GM12878 (cell line): ENCODE measurements at regions not wholly inside any gene's neighbourhood (a gene's known extent, or its start where the extent isn't known, plus 50 kb on each side); places are given as distances from the start of the nearest gene placed in this dataset.

ENCODE experiments used
- CBFB ChIP-seq: IDR thresholded peaks from 2 replicates; pipeline ENCODE4 v1.6.1; 2016; ENCODE audit warnings: antibody characterized with exemption, low read depth
- CREM ChIP-seq: IDR thresholded peaks from 2 replicates; pipeline ENCODE4 v1.6.1; 2014; ENCODE audit warnings: antibody characterized with exemption, low read depth
- GABPA ChIP-seq: IDR thresholded peaks from 2 replicates; pipeline ENCODE4 v1.6.1; 2014; ENCODE audit warnings: antibody characterized with exemption, low read depth, mild to moderate bottlenecking, inconsistent platforms
- GATAD2B ChIP-seq: fragments of 450-650 bp; conservative IDR thresholded peaks from 2 replicates; pipeline ENCODE4 v1.6.1; 2017; ENCODE audit warnings: low read depth, mild to moderate bottlenecking, moderate library complexity
- MXI1 ChIP-seq: fragments of 150-350 bp; IDR thresholded peaks from 2 replicates; pipeline ENCODE4 v1.6.1; 2011; ENCODE audit warnings: low read depth, mild to moderate bottlenecking, inconsistent platforms, low read length, improper control_type of control experiment
- RAD21 ChIP-seq: IDR thresholded peaks from 2 replicates; pipeline ENCODE4 v1.6.1; 2011; ENCODE audit warnings: mild to moderate bottlenecking, low read depth, low read length, moderate library complexity; ENCODE audit not compliant: insufficient read depth
- ZNF274 ChIP-seq: IDR thresholded peaks from one replicate; pipeline ENCODE4 v1.8.0; 2011; ENCODE audit not compliant: insufficient read length, insufficient read depth
- TF ChIP-seq, protein P1 (sequence below): fragments of 450-650 bp; IDR thresholded peaks from 2 replicates; pipeline ENCODE4 v1.6.1; 2017; ENCODE audit warnings: antibody characterized with exemption, mild to moderate bottlenecking, moderate library complexity
- TF ChIP-seq, protein P2 (sequence below): IDR thresholded peaks from 2 replicates; pipeline ENCODE4 v1.6.1; 2011; ENCODE audit warnings: borderline replicate concordance, low read depth, mild to moderate bottlenecking, moderate library complexity, mixed read lengths, low read length; ENCODE audit not compliant: insufficient read depth; ENCODE audit errors: extremely low read length

DNA sequence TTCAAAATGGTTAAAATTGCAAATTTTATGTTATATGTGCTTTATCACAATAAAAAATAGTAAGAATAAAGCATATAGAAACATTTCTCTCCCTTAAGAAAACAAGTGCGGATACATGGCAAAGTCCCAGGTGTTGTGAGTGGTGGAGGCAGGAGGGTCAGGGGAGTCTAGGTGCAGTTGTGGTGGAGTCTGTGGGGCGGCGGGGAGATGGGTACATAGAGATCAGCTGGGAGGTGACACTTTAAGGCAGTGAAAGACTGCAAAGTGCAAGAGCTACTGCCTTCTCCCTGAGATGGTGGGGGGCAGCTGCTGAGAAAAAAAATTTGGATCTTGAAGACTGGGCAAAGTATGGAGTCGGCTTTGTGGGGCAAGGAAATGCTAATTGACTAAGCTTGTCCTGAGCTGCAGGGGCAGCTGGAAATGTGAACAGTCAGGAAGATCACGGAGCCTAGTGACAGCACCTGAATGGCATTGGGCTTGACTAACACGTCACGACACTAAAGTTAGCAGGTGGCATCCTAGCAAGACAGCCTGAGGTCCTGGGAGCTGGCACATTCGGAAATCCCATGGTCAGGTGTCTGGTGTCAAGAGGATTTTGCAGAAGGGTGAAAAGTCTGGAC is 72.9 kb upstream of the IRS2 start:
- TF ChIP-seq GATAD2B (no peak), ZNF274 (no peak), GABPA (no peak), RAD21 (no peak), MXI1 (no peak), CREM (no peak), CBFB (no peak)
- TF ChIP-seq, protein P1, sequence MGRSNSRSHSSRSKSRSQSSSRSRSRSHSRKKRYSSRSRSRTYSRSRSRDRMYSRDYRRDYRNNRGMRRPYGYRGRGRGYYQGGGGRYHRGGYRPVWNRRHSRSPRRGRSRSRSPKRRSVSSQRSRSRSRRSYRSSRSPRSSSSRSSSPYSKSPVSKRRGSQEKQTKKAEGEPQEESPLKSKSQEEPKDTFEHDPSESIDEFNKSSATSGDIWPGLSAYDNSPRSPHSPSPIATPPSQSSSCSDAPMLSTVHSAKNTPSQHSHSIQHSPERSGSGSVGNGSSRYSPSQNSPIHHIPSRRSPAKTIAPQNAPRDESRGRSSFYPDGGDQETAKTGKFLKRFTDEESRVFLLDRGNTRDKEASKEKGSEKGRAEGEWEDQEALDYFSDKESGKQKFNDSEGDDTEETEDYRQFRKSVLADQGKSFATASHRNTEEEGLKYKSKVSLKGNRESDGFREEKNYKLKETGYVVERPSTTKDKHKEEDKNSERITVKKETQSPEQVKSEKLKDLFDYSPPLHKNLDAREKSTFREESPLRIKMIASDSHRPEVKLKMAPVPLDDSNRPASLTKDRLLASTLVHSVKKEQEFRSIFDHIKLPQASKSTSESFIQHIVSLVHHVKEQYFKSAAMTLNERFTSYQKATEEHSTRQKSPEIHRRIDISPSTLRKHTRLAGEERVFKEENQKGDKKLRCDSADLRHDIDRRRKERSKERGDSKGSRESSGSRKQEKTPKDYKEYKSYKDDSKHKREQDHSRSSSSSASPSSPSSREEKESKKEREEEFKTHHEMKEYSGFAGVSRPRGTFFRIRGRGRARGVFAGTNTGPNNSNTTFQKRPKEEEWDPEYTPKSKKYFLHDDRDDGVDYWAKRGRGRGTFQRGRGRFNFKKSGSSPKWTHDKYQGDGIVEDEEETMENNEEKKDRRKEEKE = no peak
- TF ChIP-seq, protein P2, sequence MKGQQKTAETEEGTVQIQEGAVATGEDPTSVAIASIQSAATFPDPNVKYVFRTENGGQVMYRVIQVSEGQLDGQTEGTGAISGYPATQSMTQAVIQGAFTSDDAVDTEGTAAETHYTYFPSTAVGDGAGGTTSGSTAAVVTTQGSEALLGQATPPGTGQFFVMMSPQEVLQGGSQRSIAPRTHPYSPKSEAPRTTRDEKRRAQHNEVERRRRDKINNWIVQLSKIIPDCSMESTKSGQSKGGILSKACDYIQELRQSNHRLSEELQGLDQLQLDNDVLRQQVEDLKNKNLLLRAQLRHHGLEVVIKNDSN = no peak
